Right atrium auricular region (tissue), 2 donors: ENCODE measurements at regions not wholly inside any gene's neighbourhood (a gene's known extent, or its start where the extent isn't known, plus 50 kb on each side); places are given as distances from the start of the nearest gene placed in this dataset.

ENCODE experiments used
- DNase-seq: peaks from one replicate; pipeline ENCODE4 v3.0.0-alpha.2; 2019; ENCODE audit warnings: low spot score
- H3K27ac ChIP-seq, 2 donors: fragments of 200-600 bp; sonication (generic); 1 replicate in 1 of 2; 2 replicates in 1 of 2; pipeline ENCODE4 v1.5.1; 2016 to 2019
- H3K27me3 ChIP-seq, 2 donors: fragments of 200-600 bp; sonication (generic); one replicate each; pipeline versions ENCODE4 v1.5.1 to v1.6.0; 2017 to 2019
- H3K36me3 ChIP-seq: fragments of 200-600 bp; sonication (generic); one replicate; pipeline ENCODE4 v1.5.1; 2016
- H3K4me1 ChIP-seq, 2 donors: fragments of 200-600 bp; sonication (generic); one replicate each; pipeline versions ENCODE4 v1.5.1 to v1.6.0; 2017 to 2019
- H3K4me3 ChIP-seq, 2 donors: fragments of 200-600 bp; sonication (generic); 1 replicate in 1 of 2; 2 replicates in 1 of 2; pipeline ENCODE4 v1.5.1; 2017 to 2019; ENCODE audit warnings: mild to moderate bottlenecking in 1 of 2, moderate library complexity in 1 of 2
- H3K9me3 ChIP-seq, 2 donors: fragments of 200-600 bp; sonication (generic); one replicate each; pipeline ENCODE4 v1.5.1; 2019
- CTCF ChIP-seq, 2 donors: fragments of 200-600 bp; sonication (generic); IDR thresholded peaks; one replicate each; pipeline ENCODE4 v1.5.1; 2019; ENCODE audit warnings: antibody characterized with exemption in 2 of 2

DNA sequence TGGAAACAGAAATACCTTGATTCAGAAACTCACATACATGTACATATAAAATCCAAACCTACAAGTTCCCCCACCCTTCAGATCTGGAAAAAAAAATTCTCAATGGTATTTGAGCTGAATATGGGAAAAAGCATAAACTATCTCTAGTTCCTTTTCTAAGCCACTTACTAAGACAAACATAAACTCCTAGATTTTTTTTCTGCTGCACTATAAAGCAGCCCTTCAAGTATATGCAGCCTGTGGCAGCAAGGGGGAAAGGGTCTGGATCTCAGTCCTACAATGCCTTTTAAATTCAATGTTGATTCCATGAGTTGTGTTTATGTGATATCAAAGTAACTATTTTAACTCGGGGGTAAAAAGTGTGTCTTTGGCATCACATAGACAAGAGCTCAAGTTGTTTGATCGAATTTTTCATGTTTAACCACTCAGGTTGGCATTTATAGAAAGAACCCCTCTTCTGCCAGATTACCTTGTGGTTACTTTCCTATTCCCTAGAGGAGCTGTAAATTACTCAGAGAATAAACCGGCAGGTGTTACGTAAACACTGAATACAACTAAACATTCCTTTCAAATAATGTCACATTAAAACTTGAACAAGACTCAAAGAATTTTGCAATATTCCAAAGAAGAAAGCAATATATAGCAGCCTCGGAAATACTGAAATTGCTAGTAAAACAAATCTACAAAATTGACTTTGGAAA is 91.8 kb upstream of the FER start:
- Histone ChIP-seq H3K27me3 (no peaks in the 10 kb centered on the region), H3K4me1 (no peaks in the 10 kb centered on the region), H3K27ac (no peak overlapping the region), H3K9me3 (no peaks in the 10 kb centered on the region), H3K36me3 (no peaks in the 10 kb centered on the region), H3K4me3 (no peak overlapping the region)
- no peak for DNase-seq
- no peak for TF ChIP-seq CTCF (IDR thresholded peaks at IDR 0.05)

DNA sequence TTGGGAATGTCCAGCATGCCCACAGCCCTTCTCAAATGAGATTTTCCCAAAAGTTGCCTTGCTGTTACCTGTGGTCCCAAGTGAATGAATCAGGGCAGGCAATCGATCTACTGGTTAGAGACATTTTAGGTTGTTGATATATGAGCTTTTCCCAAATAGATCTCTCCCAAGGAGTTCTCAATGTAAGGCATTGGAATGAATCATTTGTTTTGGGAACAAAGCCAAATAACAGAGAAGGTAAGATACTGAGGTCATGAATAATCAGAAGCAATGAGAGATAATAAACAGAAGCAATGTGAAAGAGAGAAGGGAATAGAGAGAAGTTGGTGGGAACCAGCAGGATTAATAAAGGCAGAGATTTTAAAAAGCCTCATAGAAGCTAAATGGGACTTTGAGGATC is 93.6 kb upstream of the FER start:
- no peaks in the 10 kb centered on the region for H3K4me1 ChIP-seq
- H3K4me3 ChIP-seq: no peak overlapping the region
- no peaks in the 10 kb centered on the region for H3K9me3 ChIP-seq
- no peak for DNase-seq
- H3K27ac ChIP-seq: no peak overlapping the region
- TF ChIP-seq CTCF (IDR thresholded peaks at IDR 0.05): no peak
- no peaks in the 10 kb centered on the region for H3K36me3 ChIP-seq
- H3K27me3 ChIP-seq: no peaks in the 10 kb centered on the region

DNA sequence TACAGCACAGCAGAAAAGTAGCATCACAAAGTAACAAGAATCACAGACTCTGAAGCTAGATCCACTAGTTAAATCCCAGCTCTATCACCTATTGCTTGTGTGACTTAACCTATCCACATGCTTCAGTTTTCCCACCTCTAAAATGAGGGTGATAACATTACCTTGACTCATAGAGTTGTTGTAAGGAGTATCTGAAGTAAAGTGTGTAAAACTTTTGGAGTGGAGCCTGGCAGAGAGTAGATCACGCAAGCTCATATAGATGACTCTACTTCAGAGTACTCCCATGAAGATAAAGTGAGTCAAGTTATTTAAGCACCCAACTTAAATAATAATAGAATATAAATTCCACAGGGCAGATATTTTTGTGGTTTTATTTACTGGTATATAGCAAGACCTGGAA is 94.5 kb upstream of the FER start:
- no peak overlapping the region for H3K27ac ChIP-seq
- no peak for DNase-seq

DNA sequence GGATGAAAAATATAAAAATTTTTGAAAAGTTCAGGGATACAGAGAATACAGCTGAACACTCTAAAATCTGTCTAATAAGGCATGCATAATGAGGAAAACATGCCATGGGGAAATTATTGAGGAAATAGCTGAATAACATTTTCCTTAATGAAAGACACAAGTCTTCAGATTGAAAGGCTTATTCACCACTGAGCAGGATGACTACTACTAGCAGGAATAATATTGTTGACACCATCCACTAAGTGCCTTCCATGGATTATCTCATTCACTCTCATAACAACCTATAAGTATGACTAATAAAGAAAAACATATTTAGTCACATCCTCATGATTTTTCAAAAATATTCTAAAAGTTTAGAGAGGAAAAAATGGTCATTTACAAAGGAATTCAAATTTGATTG is 96.7 kb upstream of the FER start:
- no peaks in the 10 kb centered on the region for H3K36me3 ChIP-seq
- no peaks in the 10 kb centered on the region for H3K27me3 ChIP-seq
- no peak for DNase-seq
- H3K9me3 ChIP-seq: peaks cover 0 to 8% of the 10 kb centered on the region in 2 donors
- H3K4me3 ChIP-seq: no peak overlapping the region
- H3K4me1 ChIP-seq: no peaks in the 10 kb centered on the region
- H3K27ac ChIP-seq: no peak overlapping the region
- TF ChIP-seq CTCF (IDR thresholded peaks at IDR 0.05): no peak

More for the DNA sequence above, 94.5 kb upstream of the FER start:
- Histone ChIP-seq H3K4me1 (no peaks in the 10 kb centered on the region), H3K36me3 (no peaks in the 10 kb centered on the region), H3K9me3 (no peaks in the 10 kb centered on the region), H3K4me3 (no peak overlapping the region), H3K27me3 (no peaks in the 10 kb centered on the region)
- TF ChIP-seq CTCF (IDR thresholded peaks at IDR 0.05): no peak

- H3K36me3 ChIP-seq: no peaks in the 10 kb centered on the region
- TF ChIP-seq CTCF (IDR thresholded peaks at IDR 0.05): no peak
- H3K27me3 ChIP-seq: no peaks in the 10 kb centered on the region
- peaks cover 0 to 8% of the 10 kb centered on the region in 2 donors for H3K9me3 ChIP-seq
- no peak for DNase-seq
- no peaks in the 10 kb centered on the region for H3K4me1 ChIP-seq
- H3K4me3 ChIP-seq: no peak overlapping the region
- no peak overlapping the region for H3K27ac ChIP-seq
Measured at GRCh38 chr5:108649646-108650045, 98.1 kb upstream of the FER start.

GRCh38 chr5:108649106-108649505 is 98.6 kb upstream of the FER start:
- TF ChIP-seq CTCF (IDR thresholded peaks at IDR 0.05): no peak
- Histone ChIP-seq H3K4me1 (no peaks in the 10 kb centered on the region), H3K9me3 (peaks cover 0 to 8% of the 10 kb centered on the region in 2 donors), H3K36me3 (no peaks in the 10 kb centered on the region), H3K27ac (no peak overlapping the region), H3K27me3 (no peaks in the 10 kb centered on the region), H3K4me3 (no peak overlapping the region)
- DNase-seq: no peak
